SK-N-SH (cell line): ENCODE measurements at regions not wholly inside any gene's neighbourhood (a gene's known extent, or its start where the extent isn't known, plus 50 kb on each side); places are given as distances from the start of the nearest gene placed in this dataset.

ENCODE experiments used
- CTCF ChIA-PET: fragments of 300-600, 350-600 bp; formaldehyde crosslinking; extraction: SDS; loops from one replicate; lab custom pipeline; 2021; lab: Yijun Ruan, JAX
- POLR2A ChIA-PET: fragments of 350-600 bp; sonication (Branson Sonifier 250); formaldehyde crosslinking; extraction: SDS; loops from one replicate; lab custom pipeline; 2020; ENCODE audit warnings: antibody characterized with exemption, inconsistent platforms; lab: Yijun Ruan, JAX
- DNase-seq: peaks from one replicate; pipeline ENCODE4 v3.0.0; 2012
- H2AFZ ChIP-seq: fragments of 200-600 bp; sonication (generic); 2 replicates; pipeline ENCODE4 v1.8.1; 2016; ENCODE audit warnings: antibody characterized with exemption, mild to moderate bottlenecking, low read depth
- H3F3A ChIP-seq: fragments of 200-600 bp; sonication (generic); replicated peaks from 2 replicates; pipeline ENCODE3; 2016; ENCODE audit warnings: antibody characterized with exemption, mild to moderate bottlenecking; ENCODE audit not compliant: insufficient read depth
- H3K27ac ChIP-seq, 2 experiments: fragments of 200-500 bp in 1 of 2; fragments of 200-600 bp in 1 of 2; sonication (Bioruptor generic) in 1 of 2; sonication (generic), shearing (Covaris generic) in 1 of 2; 2 replicates each; pipeline versions ENCODE4 v1.5.1 to v1.6.1; 2014 to 2016; ENCODE audit warnings: low read depth in 2 of 2, inconsistent platforms in 1 of 2, low read length in 1 of 2, mild to moderate bottlenecking in 1 of 2, mixed read lengths in 1 of 2
- H3K27me3 ChIP-seq: fragments of 200-600 bp; sonication (generic), shearing (Covaris generic); 2 replicates; pipeline ENCODE4 v1.6.1; 2016; ENCODE audit warnings: mixed run types; ENCODE audit not compliant: insufficient read depth
- H3K36me3 ChIP-seq, 2 experiments: fragments of 200-500 bp in 1 of 2; fragments of 200-600 bp in 1 of 2; sonication (Bioruptor generic) in 1 of 2; sonication (generic) in 1 of 2; replicated peaks in 1 of 2; 2 replicates each; pipeline versions ENCODE3 to v1.5.1; 2014 to 2016; ENCODE audit warnings: low read length in 1 of 2, mild to moderate bottlenecking in 1 of 2; ENCODE audit not compliant: insufficient read depth in 2 of 2, control insufficient read depth in 1 of 2
- H3K4me1 ChIP-seq, 2 experiments: fragments of 200-500 bp in 1 of 2; fragments of 200-600 bp in 1 of 2; sonication (Bioruptor generic) in 1 of 2; sonication (generic), shearing (Covaris generic) in 1 of 2; 2 replicates each; pipeline versions ENCODE4 v1.5.1 to v1.6.1; 2014 to 2016; ENCODE audit warnings: low read depth in 1 of 2, low read length in 1 of 2, mixed run types in 1 of 2; ENCODE audit not compliant: insufficient read depth in 2 of 2, control insufficient read depth in 1 of 2
- H3K4me2 ChIP-seq: fragments of 200-600 bp; sonication (generic), shearing (Covaris generic); 2 replicates; pipeline ENCODE4 v1.6.1; 2017; ENCODE audit warnings: mixed run types
- H3K4me3 ChIP-seq, 2 experiments: fragments of 200-500 bp in 1 of 2; fragments of 200-600 bp in 1 of 2; sonication (Bioruptor generic) in 1 of 2; sonication (generic), shearing (Covaris generic) in 1 of 2; 2 replicates each; pipeline versions ENCODE4 v1.5.1 to v1.8.1; 2014 to 2016; ENCODE audit warnings: low read depth in 2 of 2, inconsistent platforms in 1 of 2, low read length in 1 of 2, mild to moderate bottlenecking in 1 of 2, mixed read lengths in 1 of 2, moderate library complexity in 1 of 2
- H3K79me2 ChIP-seq: fragments of 200-600 bp; sonication (generic); 2 replicates; pipeline ENCODE4 v1.8.1; 2017; ENCODE audit warnings: mild to moderate bottlenecking; ENCODE audit not compliant: insufficient read depth
- H3K9ac ChIP-seq: fragments of 200-600 bp; sonication (generic); 2 replicates; pipeline ENCODE4 v1.6.1; 2017; ENCODE audit warnings: mixed run types
- H3K9me2 ChIP-seq: fragments of 200-600 bp; sonication (generic); 2 replicates; pipeline ENCODE4 v1.6.1; 2017; ENCODE audit warnings: mixed run types
- H3K9me3 ChIP-seq: fragments of 200-600 bp; sonication (generic); 2 replicates; pipeline ENCODE4 v1.6.1; 2017; ENCODE audit warnings: mixed run types, mild to moderate bottlenecking, moderate library complexity
- H4K20me1 ChIP-seq: fragments of 200-600 bp; sonication (generic); 2 replicates; pipeline ENCODE4 v1.6.1; 2017; ENCODE audit warnings: mild to moderate bottlenecking, mixed run types; ENCODE audit not compliant: insufficient read depth
- CHD2 ChIP-seq: fragments of 150-350 bp; IDR thresholded peaks from 2 replicates; pipeline ENCODE4 v1.6.1; 2018; ENCODE audit warnings: low read length; ENCODE audit not compliant: partially characterized antibody
- EZH2phosphoT487 ChIP-seq: fragments of 200-600 bp; sonication (generic); IDR thresholded peaks from 2 replicates; pipeline ENCODE4 v1.6.1; 2017; ENCODE audit warnings: low read depth, mixed run types, mild to moderate bottlenecking, antibody characterized with exemption, moderate library complexity, borderline replicate concordance
- GABPA ChIP-seq: IDR thresholded peaks from 2 replicates; pipeline ENCODE4 v1.4.0; 2012; ENCODE audit warnings: low read depth, mild to moderate bottlenecking
- MEF2A ChIP-seq: IDR thresholded peaks from 2 replicates; pipeline ENCODE4 v1.4.0; 2012; ENCODE audit warnings: low read depth, borderline replicate concordance
- RAD21 ChIP-seq: IDR thresholded peaks from 2 replicates; pipeline ENCODE4 v1.6.1; 2012; ENCODE audit warnings: mild to moderate bottlenecking, low read length
- RFX5 ChIP-seq: IDR thresholded peaks from 2 replicates; pipeline ENCODE4 v1.6.1; 2012; ENCODE audit warnings: mild to moderate bottlenecking, improper control_type of control experiment, low read length
- RXRA ChIP-seq: IDR thresholded peaks from 2 replicates; pipeline ENCODE4 v1.4.0; 2012; ENCODE audit warnings: low read depth, mild to moderate bottlenecking, borderline replicate concordance
- TCF12 ChIP-seq: IDR thresholded peaks from 2 replicates; pipeline ENCODE4 v1.4.0; 2012
- WGBS: methylation state at CpG from one replicate; pipeline ENCODE4 v1.1.6; 2017; ENCODE audit warnings: low lambda C conversion rate; 5-methylcytosine and 5-hydroxymethylcytosine counted together
- TF ChIP-seq, protein P1 (sequence below): IDR thresholded peaks from 2 replicates; pipeline ENCODE4; 2012

GRCh38 chr11:82049199-82049598 lies 684.5 kb downstream of the FAM181B start:
- POLR2A ChIA-PET = no interaction called here
- Histone ChIP-seq H4K20me1 (no peaks in the 10 kb centered on the region), H3K27ac (no peak overlapping the region), H3K4me1 (no peaks in the 10 kb centered on the region), H3K27me3 (no peaks in the 10 kb centered on the region), H3K36me3 (no peaks in the 10 kb centered on the region), H3F3A (no peaks in the 10 kb centered on the region), H3K4me3 (no peak overlapping the region), H2AFZ (no peak overlapping the region), H3K9me2 (no peaks in the 10 kb centered on the region), H3K79me2 (no peaks in the 10 kb centered on the region), H3K9me3 (no peaks in the 10 kb centered on the region), H3K9ac (no peak overlapping the region), H3K4me2 (no peak overlapping the region)
- DNase-seq = no peak
- TF ChIP-seq RXRA = no peak
- TF ChIP-seq CHD2 = no peak
- no peak for TF ChIP-seq MEF2A
- TF ChIP-seq GABPA = no peak
- no peak for TF ChIP-seq RAD21
- CTCF ChIA-PET = no interaction called here
- 27% methylated on average over 2 of the region's 3 CpGs for WGBS

GRCh38 chr11:82047200-82047599 lies 686.5 kb downstream of the FAM181B start:
- Histone ChIP-seq H3K36me3 (no peaks in the 10 kb centered on the region), H4K20me1 (no peaks in the 10 kb centered on the region), H3K9me3 (no peaks in the 10 kb centered on the region), H3K27me3 (no peaks in the 10 kb centered on the region), H3K4me2 (no peak overlapping the region), H2AFZ (no peak overlapping the region), H3K79me2 (no peaks in the 10 kb centered on the region), H3K9me2 (no peaks in the 10 kb centered on the region), H3K4me1 (no peaks in the 10 kb centered on the region), H3K9ac (no peak overlapping the region), H3K27ac (no peak overlapping the region), H3K4me3 (no peak overlapping the region), H3F3A (no peaks in the 10 kb centered on the region)
- ChIA-PET POLR2A (no interaction called here), CTCF (no interaction called here)
- no peak for DNase-seq
- TF ChIP-seq EZH2phosphoT487 = no peak
- 40% methylated on average over 1 of the region's 1 CpG for WGBS

DNA sequence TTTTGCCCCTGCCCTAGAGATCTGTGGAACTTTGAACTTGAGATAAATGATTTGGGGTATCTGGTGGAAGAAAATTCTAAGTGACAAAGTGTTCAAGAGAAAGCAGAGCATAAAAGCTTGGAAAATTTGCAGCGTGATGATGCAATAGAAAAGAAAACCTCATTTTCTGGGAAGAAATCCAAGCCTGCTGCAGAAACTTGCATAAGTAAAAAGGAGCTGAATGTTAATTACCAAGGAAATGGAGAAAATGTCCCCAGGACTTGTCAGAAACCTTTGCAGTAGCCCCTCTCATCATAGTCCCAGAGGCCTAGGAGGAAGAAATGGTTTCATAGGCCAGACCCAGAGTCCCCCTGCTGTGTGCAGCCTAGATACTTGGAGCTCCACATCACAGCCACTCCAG lies 686.9 kb downstream of the FAM181B start:
- H3K27me3 ChIP-seq = no peaks in the 10 kb centered on the region
- DNase-seq = no peak
- no peaks in the 10 kb centered on the region for H3K4me1 ChIP-seq
- H3K4me2 ChIP-seq = no peak overlapping the region
- no peaks in the 10 kb centered on the region for H3K36me3 ChIP-seq
- CTCF ChIA-PET = no interaction called here
- H4K20me1 ChIP-seq = no peaks in the 10 kb centered on the region
- H2AFZ ChIP-seq = no peak overlapping the region
- H3K9ac ChIP-seq = no peak overlapping the region
- no peak overlapping the region for H3K27ac ChIP-seq
- WGBS = 19% methylated on average over 1 of the region's 1 CpG
- no peaks in the 10 kb centered on the region for H3K79me2 ChIP-seq
- no peak overlapping the region for H3K4me3 ChIP-seq
- H3K9me3 ChIP-seq = no peaks in the 10 kb centered on the region
- no peak for TF ChIP-seq TCF12
- no peak for TF ChIP-seq RFX5
- TF ChIP-seq, protein P1, sequence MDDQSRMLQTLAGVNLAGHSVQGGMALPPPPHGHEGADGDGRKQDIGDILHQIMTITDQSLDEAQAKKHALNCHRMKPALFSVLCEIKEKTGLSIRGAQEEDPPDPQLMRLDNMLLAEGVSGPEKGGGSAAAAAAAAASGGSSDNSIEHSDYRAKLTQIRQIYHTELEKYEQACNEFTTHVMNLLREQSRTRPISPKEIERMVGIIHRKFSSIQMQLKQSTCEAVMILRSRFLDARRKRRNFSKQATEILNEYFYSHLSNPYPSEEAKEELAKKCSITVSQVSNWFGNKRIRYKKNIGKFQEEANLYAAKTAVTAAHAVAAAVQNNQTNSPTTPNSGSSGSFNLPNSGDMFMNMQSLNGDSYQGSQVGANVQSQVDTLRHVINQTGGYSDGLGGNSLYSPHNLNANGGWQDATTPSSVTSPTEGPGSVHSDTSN = no peak
- POLR2A ChIA-PET = no interaction called here
- H3F3A ChIP-seq = no peaks in the 10 kb centered on the region
- H3K9me2 ChIP-seq = no peaks in the 10 kb centered on the region
